Gastroesophageal sphincter (tissue), 4 donors: ENCODE measurements at regions not wholly inside any gene's neighbourhood (a gene's known extent, or its start where the extent isn't known, plus 50 kb on each side); places are given as distances from the start of the nearest gene placed in this dataset.

Source experiments
- ATAC-seq: fragments of 150-250 bp; one replicate; pipeline ENCODE4 v1.9.1; 2016; ENCODE audit warnings: mild to moderate bottlenecking, moderate library complexity
- H3K27ac ChIP-seq, 4 donors: fragments of 200-600 bp; sonication (generic) in 3 of 4; 1 replicate in 3 of 4; 2 replicates in 1 of 4; pipeline ENCODE4 v1.5.1; 2016 to 2019
- H3K27me3 ChIP-seq: fragments of 200-600 bp; sonication (generic); one replicate; pipeline ENCODE4 v1.5.1; 2019
- H3K36me3 ChIP-seq, 2 donors: fragments of 200-600 bp; sonication (generic); one replicate each; pipeline ENCODE4 v1.5.1; 2019; ENCODE audit warnings: control low read depth in 1 of 2
- H3K4me1 ChIP-seq, 3 donors: fragments of 200-600 bp; sonication (generic); 1 replicate in 2 of 3; 2 replicates in 1 of 3; pipeline ENCODE4 v1.5.1; 2016 to 2019; ENCODE audit warnings: control low read depth in 2 of 3
- H3K4me3 ChIP-seq, 2 donors: fragments of 200-600 bp; sonication (generic); one replicate each; pipeline ENCODE4 v1.5.1; 2019; ENCODE audit warnings: mild to moderate bottlenecking in 1 of 2, moderate library complexity in 1 of 2
- H3K9me3 ChIP-seq, 3 donors: fragments of 200-600 bp; sonication (generic); one replicate each; pipeline ENCODE4 v1.5.1; 2017 to 2019; ENCODE audit warnings: control low read depth in 2 of 3
- CTCF ChIP-seq, 4 experiments: fragments of 200-600 bp in 2 of 4; fragments of 450-650 bp in 2 of 4; sonication (generic) in 1 of 4; IDR thresholded peaks; one replicate each; pipeline ENCODE4 v1.5.1; 2017 to 2019; ENCODE audit warnings: antibody characterized with exemption in 4 of 4, mild to moderate bottlenecking in 2 of 4, moderate library complexity in 2 of 4
- EP300 ChIP-seq: sonication (generic); formaldehyde crosslinking; IDR thresholded peaks from one replicate; pipeline ENCODE4 v1.6.1; 2017; ENCODE audit warnings: antibody characterized with exemption, mild to moderate bottlenecking
- POLR2A ChIP-seq, 2 donors: fragments of 450-650 bp; IDR thresholded peaks; one replicate each; pipeline ENCODE4 v1.6.1; 2017; ENCODE audit warnings: antibody characterized with exemption in 2 of 2, mild to moderate bottlenecking in 2 of 2, moderate library complexity in 1 of 2
- POLR2AphosphoS5 ChIP-seq: sonication (generic); formaldehyde crosslinking; IDR thresholded peaks from one replicate; pipeline ENCODE4 v1.6.1; 2017; ENCODE audit warnings: antibody characterized with exemption
- WGBS, 2 donors: methylation state at CpG; one replicate each; pipeline ENCODE4 v1.1.5; 2018; ENCODE audit warnings: low coverage in 1 of 2; 5-methylcytosine and 5-hydroxymethylcytosine counted together

GRCh38 chr3:68009900-68010299, 355.5 kb upstream of the SUCLG2 start:
- Histone ChIP-seq H3K9me3 (no peaks in the 10 kb centered on the region), H3K4me3 (no peak overlapping the region), H3K4me1 (peaks cover 0 to 16% (median 2%) of the 10 kb centered on the region in 3 donors), H3K36me3 (no peaks in the 10 kb centered on the region), H3K27ac (no peak overlapping the region), H3K27me3 (peaks cover 36% of the 10 kb centered on the region)
- ATAC-seq, result no peak
- WGBS, 2 donors, result 57 to 73% methylated on average over 2 to 5 of the region's 5 CpGs
- no peak for TF ChIP-seq POLR2A (IDR thresholded peaks at IDR 0.05)
- no peak for TF ChIP-seq CTCF (IDR thresholded peaks at IDR 0.05)
- TF ChIP-seq EP300, result no peak
- no peak for TF ChIP-seq POLR2AphosphoS5

GRCh38 chr3:68007621-68008226, 353.3 kb upstream of the SUCLG2 start:
- no peak for ATAC-seq
- H3K27ac ChIP-seq, result no peak overlapping the region
- peak overlapping the region in 1 of 2 donors; percentile 43 for H3K4me3 ChIP-seq
- no peaks in the 10 kb centered on the region for H3K9me3 ChIP-seq
- H3K27me3 ChIP-seq, result peaks cover 36% of the 10 kb centered on the region
- no peaks in the 10 kb centered on the region for H3K36me3 ChIP-seq
- TF ChIP-seq POLR2A (IDR thresholded peaks at IDR 0.05), result no peak
- 1 to 2% methylated on average over 7 to 15 of the region's 36 CpGs for WGBS, 2 donors
- peaks cover 0 to 16% (median 2%) of the 10 kb centered on the region in 3 donors for H3K4me1 ChIP-seq

GRCh38 chr3:68006646-68007045, 352.2 kb upstream of the SUCLG2 start:
- Histone ChIP-seq H3K27ac (no peak overlapping the region), H3K9me3 (peaks cover 0 to 2% (median 0%) of the 10 kb centered on the region in 3 donors), H3K36me3 (no peaks in the 10 kb centered on the region), H3K4me3 (no peak overlapping the region), H3K27me3 (peaks cover 41% of the 10 kb centered on the region), H3K4me1 (peaks cover 0 to 16% (median 2%) of the 10 kb centered on the region in 3 donors)
- ATAC-seq, result no peak
- TF ChIP-seq CTCF (IDR thresholded peaks at IDR 0.05) (no peak), POLR2AphosphoS5 (no peak), EP300 (no peak), POLR2A (IDR thresholded peaks at IDR 0.05) (no peak)

- Histone ChIP-seq H3K27ac (no peak overlapping the region), H3K9me3 (peaks cover 0 to 10% (median 0%) of the 10 kb centered on the region in 3 donors), H3K36me3 (no peaks in the 10 kb centered on the region), H3K27me3 (peaks cover 51% of the 10 kb centered on the region), H3K4me1 (peaks cover 0 to 16% (median 2%) of the 10 kb centered on the region in 3 donors), H3K4me3 (no peak overlapping the region)
- 28% methylated on average over 7 of the region's 7 CpGs for WGBS, 2 donors
- no peak for ATAC-seq
- TF ChIP-seq POLR2A (IDR thresholded peaks at IDR 0.05) (no peak), CTCF (IDR thresholded peaks at IDR 0.05) (no peak), EP300 (no peak), POLR2AphosphoS5 (no peak)
Measured at GRCh38 chr3:68004091-68004490, 349.7 kb upstream of the SUCLG2 start.

GRCh38 chr3:67998281-67998680, 343.9 kb upstream of the SUCLG2 start:
- WGBS, 2 donors, result 18 to 40% methylated on average over 1 of the region's 1 CpG
- no peaks in the 10 kb centered on the region for H3K36me3 ChIP-seq
- H3K4me1 ChIP-seq, result no peaks in the 10 kb centered on the region
- H3K4me3 ChIP-seq, result no peak overlapping the region
- TF ChIP-seq POLR2AphosphoS5, result no peak
- no peak for TF ChIP-seq EP300
- TF ChIP-seq POLR2A (IDR thresholded peaks at IDR 0.05), result no peak
- no peak for TF ChIP-seq CTCF (IDR thresholded peaks at IDR 0.05)
- H3K9me3 ChIP-seq, result peaks cover 0 to 10% (median 0%) of the 10 kb centered on the region in 3 donors
- ATAC-seq, result no peak
- H3K27ac ChIP-seq, result no peak overlapping the region
- H3K27me3 ChIP-seq, result peaks cover 15% of the 10 kb centered on the region
